Common myeloid progenitor, CD34-positive (primary cell): ENCODE measurements at regions not wholly inside any gene's neighbourhood (a gene's known extent, or its start where the extent isn't known, plus 50 kb on each side); places are given as distances from the start of the nearest gene placed in this dataset.
"Not testable (repeated sequence)": the region's sequence is repeated elsewhere in the genome, so short reads cannot be mapped to it uniquely, and the experiment has no call there.

ENCODE experiments used
- CTCF ChIA-PET: fragments of 350-600 bp; sonication (Branson Sonifier 250); formaldehyde crosslinking; loops from one replicate; lab custom pipeline; 2021; ENCODE audit warnings: antibody characterized with exemption; lab: Charles Lee
- POLR2A ChIA-PET: fragments of 350-600 bp; sonication (Branson Sonifier 250); formaldehyde crosslinking; loops from one replicate; lab custom pipeline; 2021; ENCODE audit warnings: antibody characterized with exemption; lab: Charles Lee
- DNase-seq, 3 donors: peaks; one replicate each; pipeline versions ENCODE4 v3.0.0 to v3.0.0-alpha.2; 2013
- H3K27ac ChIP-seq, 2 experiments: 1 replicate in 1 of 2; 2 replicates in 1 of 2; pipeline ENCODE4 v1.7.0; 2013; ENCODE audit warnings: inconsistent platforms in 2 of 2, low read length in 2 of 2, mild to moderate bottlenecking in 2 of 2, low read depth in 1 of 2, moderate library complexity in 1 of 2; ENCODE audit not compliant: severe bottlenecking in 2 of 2, insufficient read depth in 1 of 2, poor library complexity in 1 of 2
- H3K27me3 ChIP-seq, 5 experiments: replicated peaks in 2 of 5; 1 replicate in 3 of 5; 2 replicates in 2 of 5; pipeline versions ENCODE4 v1.6.1 to v1.7.0; 2013; ENCODE audit warnings: low read length in 4 of 5, mild to moderate bottlenecking in 2 of 5, moderate library complexity in 2 of 5, inconsistent platforms in 1 of 5; ENCODE audit not compliant: insufficient read depth in 5 of 5, control insufficient read depth in 4 of 5
- H3K36me3 ChIP-seq, 4 experiments: 1 replicate in 2 of 4; 2 replicates in 2 of 4; pipeline versions ENCODE4 v1.6.1 to v1.7.0; 2013; ENCODE audit warnings: low read length in 3 of 4, control low read depth in 1 of 4, mild to moderate bottlenecking in 1 of 4; ENCODE audit not compliant: control insufficient read depth in 4 of 4, insufficient read depth in 4 of 4
- H3K4me1 ChIP-seq, 4 experiments: 1 replicate in 3 of 4; 2 replicates in 1 of 4; pipeline versions ENCODE4 v1.6.1 to v1.7.1; 2013; ENCODE audit warnings: low read length in 3 of 4, mild to moderate bottlenecking in 3 of 4, control low read depth in 1 of 4, inconsistent platforms in 1 of 4, moderate library complexity in 1 of 4; ENCODE audit not compliant: control insufficient read depth in 4 of 4, insufficient read depth in 4 of 4; ENCODE audit errors: control extremely low read depth in 1 of 4
- H3K4me3 ChIP-seq, 7 experiments: 1 replicate in 4 of 7; 2 replicates in 3 of 7; pipeline versions ENCODE4 v1.5.1 to v1.7.0; 2013; ENCODE audit warnings: mild to moderate bottlenecking in 7 of 7, low read length in 6 of 7, moderate library complexity in 6 of 7, inconsistent platforms in 2 of 7, low read depth in 2 of 7, control low read depth in 1 of 7; ENCODE audit not compliant: insufficient read depth in 4 of 7, control insufficient read depth in 1 of 7; ENCODE audit errors: extremely low read depth in 1 of 7
- H3K9me3 ChIP-seq, 5 experiments: 1 replicate in 4 of 5; 2 replicates in 1 of 5; pipeline versions ENCODE4 v1.6.1 to v1.7.1; 2013; ENCODE audit warnings: low read length in 4 of 5, mild to moderate bottlenecking in 2 of 5, inconsistent platforms in 1 of 5, low read depth in 1 of 5, moderate library complexity in 1 of 5; ENCODE audit not compliant: control insufficient read depth in 4 of 5, insufficient read depth in 2 of 5; ENCODE audit errors: control extremely low read depth in 1 of 5
- WGBS: methylation state at CpG from one replicate; pipeline ENCODE4 v1.1.5; 2013; ENCODE audit not compliant: insufficient coverage; 5-methylcytosine and 5-hydroxymethylcytosine counted together

DNA sequence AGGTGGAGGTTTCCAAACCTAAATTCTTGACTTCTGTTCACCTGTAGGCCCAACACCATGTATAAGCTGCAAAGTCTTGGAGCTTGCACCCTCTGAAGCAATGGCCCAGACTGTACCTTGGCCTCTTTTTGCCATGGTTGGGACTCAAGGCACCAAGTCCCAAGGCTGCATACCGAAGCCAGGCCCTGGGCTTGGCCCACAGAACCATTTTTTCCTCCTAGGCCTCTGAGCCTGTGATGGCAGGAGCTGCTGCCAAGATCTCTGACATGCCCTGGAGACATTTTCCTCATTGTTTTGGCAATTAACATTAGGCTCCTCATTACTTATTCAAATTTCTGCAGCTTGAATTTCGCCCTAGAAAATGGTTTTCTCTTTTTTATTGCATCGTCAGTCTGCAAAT lies 297.9 kb downstream of the OXSM start:
- ChIA-PET POLR2A (no interaction called here), CTCF (no interaction called here)
- Histone ChIP-seq H3K9me3 (peaks cover 0 to 15% (median 6%) of the 10 kb centered on the region in 5 experiments), H3K4me3 (no peak overlapping the region), H3K36me3 (no peaks in the 10 kb centered on the region), H3K4me1 (no peaks in the 10 kb centered on the region), H3K27ac (no peak overlapping the region), H3K27me3 (no peaks in the 10 kb centered on the region)
- 81% methylated on average over 3 of the region's 3 CpGs for WGBS
- DNase-seq: no peak

GRCh38 chr3:26089249-26089648 lies 299.4 kb downstream of the OXSM start:
- CTCF ChIA-PET: interaction anchor here (1.1 kb wide), 1 partner anchor 17 kb away, joined by 4 read pairs; no protein-coding TSS in a partner anchor
- Histone ChIP-seq H3K36me3 (no peaks in the 10 kb centered on the region), H3K4me1 (no peaks in the 10 kb centered on the region), H3K9me3 (peaks cover 0 to 15% (median 6%) of the 10 kb centered on the region in 5 experiments), H3K27ac (no peak overlapping the region), H3K27me3 (no peaks in the 10 kb centered on the region), H3K4me3 (no peak overlapping the region)
- DNase-seq: no peak
- WGBS: no CpG with 5 or more reads among the region's 1 CpG
- POLR2A ChIA-PET: no interaction called here

- peaks cover 0 to 15% (median 6%) of the 10 kb centered on the region in 5 experiments for H3K9me3 ChIP-seq
- DNase-seq: no peak
- H3K27me3 ChIP-seq: no peaks in the 10 kb centered on the region
- H3K36me3 ChIP-seq: no peaks in the 10 kb centered on the region
- 90% methylated on average over 2 of the region's 2 CpGs for WGBS
- no peak overlapping the region for H3K27ac ChIP-seq
- no peak overlapping the region for H3K4me3 ChIP-seq
- no peaks in the 10 kb centered on the region for H3K4me1 ChIP-seq
- CTCF ChIA-PET: no interaction called here
- POLR2A ChIA-PET: no interaction called here
Observed at GRCh38 chr3:26090589-26090988, 300.7 kb downstream of the OXSM start.

GRCh38 chr3:26091096-26091495 lies 301.2 kb downstream of the OXSM start:
- CTCF ChIA-PET: no interaction called here
- H3K9me3 ChIP-seq: peaks cover 0 to 15% (median 6%) of the 10 kb centered on the region in 5 experiments
- POLR2A ChIA-PET: no interaction called here

GRCh38 chr3:26091626-26092025 lies 301.7 kb downstream of the OXSM start:
- Histone ChIP-seq H3K9me3 (peaks cover 0 to 18% (median 8%) of the 10 kb centered on the region in 5 experiments), H3K27ac (no peak overlapping the region), H3K27me3 (no peaks in the 10 kb centered on the region), H3K4me1 (no peaks in the 10 kb centered on the region), H3K36me3 (no peaks in the 10 kb centered on the region), H3K4me3 (no peak overlapping the region)
- DNase-seq: no peak
- WGBS: no CpG with 5 or more reads among the region's 1 CpG
- POLR2A ChIA-PET: no interaction called here
- CTCF ChIA-PET: no interaction called here

More at GRCh38 chr3:26091096-26091495, 301.2 kb downstream of the OXSM start:
- Histone ChIP-seq H3K27ac (no peak overlapping the region), H3K4me3 (no peak overlapping the region), H3K4me1 (no peaks in the 10 kb centered on the region), H3K36me3 (no peaks in the 10 kb centered on the region), H3K27me3 (no peaks in the 10 kb centered on the region)
- DNase-seq: no peak

- H3K4me3 ChIP-seq, DNase-seq, H3K9me3 ChIP-seq, H3K27ac ChIP-seq, CTCF ChIA-PET, H3K4me1 ChIP-seq, H3K27me3 ChIP-seq, POLR2A ChIA-PET, H3K36me3 ChIP-seq: not testable (repeated sequence)
- WGBS: 100% methylated on average over 3 of the region's 4 CpGs
Observed at GRCh38 chr3:26097111-26097510, 307.2 kb downstream of the OXSM start.

DNA sequence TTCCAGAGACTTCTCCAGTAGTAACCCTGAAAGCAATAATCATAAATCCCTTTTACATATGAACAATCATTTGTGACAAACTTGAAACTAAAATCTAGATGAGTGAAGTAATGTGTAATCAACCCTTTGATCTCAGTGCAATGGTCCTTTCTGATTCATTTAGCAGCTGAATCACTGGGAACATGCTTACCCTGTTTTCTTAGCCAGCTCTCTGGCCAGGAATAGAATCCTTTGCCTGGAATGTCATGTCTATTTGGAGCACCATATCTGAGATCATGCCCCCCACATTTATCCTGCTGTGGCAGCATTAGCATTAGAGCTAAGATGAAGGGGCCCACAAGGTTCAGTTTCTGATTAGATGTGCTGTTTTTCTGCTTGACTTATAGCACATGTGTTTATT lies 309.8 kb downstream of the OXSM start:
- CTCF ChIA-PET: no interaction called here
- no peak overlapping the region for H3K4me3 ChIP-seq
- no peaks in the 10 kb centered on the region for H3K27me3 ChIP-seq

More for the DNA sequence above, 309.8 kb downstream of the OXSM start:
- DNase-seq: no peak
- Histone ChIP-seq H3K9me3 (peaks cover 3 to 9% (median 5%) of the 10 kb centered on the region in 5 experiments), H3K36me3 (no peaks in the 10 kb centered on the region), H3K27ac (no peak overlapping the region), H3K4me1 (no peaks in the 10 kb centered on the region)
- POLR2A ChIA-PET: no interaction called here
